Kidney epithelial cell (primary cell): ENCODE measurements at regions not wholly inside any gene's neighbourhood (a gene's known extent, or its start where the extent isn't known, plus 50 kb on each side); places are given as distances from the start of the nearest gene placed in this dataset.

Source experiments
- DNase-seq: peaks from one replicate; pipeline ENCODE4 v3.0.0-alpha.2; 2010; ENCODE audit warnings: low read depth
- H3K27me3 ChIP-seq: 2 replicates; pipeline ENCODE4 v1.6.0; 2011; ENCODE audit warnings: low read length; ENCODE audit not compliant: control insufficient read depth, insufficient read depth
- H3K36me3 ChIP-seq: 2 replicates; pipeline ENCODE4 v1.5.1; 2011; ENCODE audit warnings: low read length; ENCODE audit not compliant: control insufficient read depth, insufficient read depth
- H3K4me3 ChIP-seq: 2 replicates; pipeline ENCODE4 v1.5.1; 2011; ENCODE audit warnings: low read depth, mild to moderate bottlenecking, control low read depth, low read length
- TF ChIP-seq, protein P1 (sequence below): IDR thresholded peaks from 2 replicates; pipeline ENCODE4 v1.5.1; 2011; ENCODE audit warnings: mild to moderate bottlenecking, moderate library complexity, low read length, control low read depth, inconsistent platforms; ENCODE audit not compliant: insufficient read depth, poor library complexity, severe bottlenecking

DNA sequence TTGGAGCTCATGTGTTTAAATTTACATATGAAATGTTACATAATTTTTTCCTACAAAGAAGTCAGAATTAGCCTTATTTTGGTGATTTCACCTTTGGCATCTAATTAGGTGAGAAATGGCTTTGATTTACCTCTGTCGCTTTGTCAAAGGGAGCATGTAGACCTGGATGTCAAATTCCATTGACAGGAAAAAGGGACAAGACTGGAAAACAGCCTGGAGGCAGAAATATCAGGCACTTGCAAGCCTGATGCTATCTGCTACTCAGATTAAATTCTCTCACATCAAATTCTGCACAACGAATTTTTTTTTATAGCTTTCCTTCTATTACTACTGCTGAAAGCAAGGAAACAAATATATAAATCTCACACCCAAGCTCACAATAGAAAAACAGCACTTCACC, 54.1 kb upstream of the CTNND2 start:
- no peaks in the 10 kb centered on the region for H3K36me3 ChIP-seq
- DNase-seq = no peak
- no peaks in the 10 kb centered on the region for H3K27me3 ChIP-seq
- H3K4me3 ChIP-seq = no peak overlapping the region
- TF ChIP-seq, protein P1, sequence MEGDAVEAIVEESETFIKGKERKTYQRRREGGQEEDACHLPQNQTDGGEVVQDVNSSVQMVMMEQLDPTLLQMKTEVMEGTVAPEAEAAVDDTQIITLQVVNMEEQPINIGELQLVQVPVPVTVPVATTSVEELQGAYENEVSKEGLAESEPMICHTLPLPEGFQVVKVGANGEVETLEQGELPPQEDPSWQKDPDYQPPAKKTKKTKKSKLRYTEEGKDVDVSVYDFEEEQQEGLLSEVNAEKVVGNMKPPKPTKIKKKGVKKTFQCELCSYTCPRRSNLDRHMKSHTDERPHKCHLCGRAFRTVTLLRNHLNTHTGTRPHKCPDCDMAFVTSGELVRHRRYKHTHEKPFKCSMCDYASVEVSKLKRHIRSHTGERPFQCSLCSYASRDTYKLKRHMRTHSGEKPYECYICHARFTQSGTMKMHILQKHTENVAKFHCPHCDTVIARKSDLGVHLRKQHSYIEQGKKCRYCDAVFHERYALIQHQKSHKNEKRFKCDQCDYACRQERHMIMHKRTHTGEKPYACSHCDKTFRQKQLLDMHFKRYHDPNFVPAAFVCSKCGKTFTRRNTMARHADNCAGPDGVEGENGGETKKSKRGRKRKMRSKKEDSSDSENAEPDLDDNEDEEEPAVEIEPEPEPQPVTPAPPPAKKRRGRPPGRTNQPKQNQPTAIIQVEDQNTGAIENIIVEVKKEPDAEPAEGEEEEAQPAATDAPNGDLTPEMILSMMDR = no peak

DNA sequence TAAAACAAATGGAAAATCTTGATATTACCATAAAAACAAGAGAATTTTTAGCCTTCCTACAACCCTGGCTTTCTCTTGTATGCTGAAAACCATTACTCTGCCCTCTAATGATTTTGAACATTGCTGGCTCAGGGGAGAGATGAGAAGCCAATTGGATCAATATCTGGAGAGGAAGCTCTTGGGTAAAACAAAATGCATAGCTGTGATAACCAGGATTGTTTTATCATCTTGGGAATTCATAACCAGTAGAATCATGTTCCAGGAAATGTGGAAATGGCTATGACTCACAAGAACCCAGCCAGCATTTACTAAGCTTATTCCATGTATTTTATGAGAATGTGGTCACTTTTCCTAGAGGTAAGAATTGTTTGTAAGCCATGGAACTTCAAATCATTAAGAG, 51.1 kb upstream of the CTNND2 start:
- Histone ChIP-seq H3K27me3 (no peaks in the 10 kb centered on the region), H3K4me3 (no peak overlapping the region), H3K36me3 (no peaks in the 10 kb centered on the region)
- TF ChIP-seq, protein P1 = no peak
- DNase-seq = no peak
